HG03175 (cell line): ENCODE measurements at regions not wholly inside any gene's neighbourhood (a gene's known extent, or its start where the extent isn't known, plus 50 kb on each side); places are given as distances from the start of the nearest gene placed in this dataset.
"Not testable (repeated sequence)": the region's sequence is repeated elsewhere in the genome, so short reads cannot be mapped to it uniquely, and the experiment has no call there.

Experiments used
- ATAC-seq: cut with Tn5 transposase; IDR thresholded peaks from one replicate; pipeline ENCODE4 v1.9.1; 2021; ENCODE audit warnings: mild to moderate bottlenecking, moderate library complexity; ENCODE audit not compliant: unreplicated experiment

DNA sequence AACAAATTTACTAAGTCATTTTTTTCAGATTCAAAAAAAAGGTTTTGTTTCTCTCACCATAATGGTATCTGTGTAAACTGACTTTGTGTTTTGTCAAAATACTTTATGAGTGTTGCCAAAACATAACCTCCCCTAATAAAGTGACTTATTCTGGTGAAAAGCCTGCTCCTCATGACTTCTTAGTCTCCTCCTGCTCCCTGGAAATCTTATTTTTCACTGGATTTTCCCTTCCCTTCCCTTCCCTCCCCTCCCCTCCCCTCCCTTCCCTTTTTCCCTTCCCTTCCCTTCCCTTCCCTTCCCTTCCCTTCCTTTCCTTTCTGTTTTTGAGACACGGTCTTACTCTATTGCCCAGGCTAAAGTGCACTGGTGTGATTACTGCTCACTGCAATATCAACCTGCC is 650.1 kb upstream of the GHITM start:
- ATAC-seq: no peak

DNA sequence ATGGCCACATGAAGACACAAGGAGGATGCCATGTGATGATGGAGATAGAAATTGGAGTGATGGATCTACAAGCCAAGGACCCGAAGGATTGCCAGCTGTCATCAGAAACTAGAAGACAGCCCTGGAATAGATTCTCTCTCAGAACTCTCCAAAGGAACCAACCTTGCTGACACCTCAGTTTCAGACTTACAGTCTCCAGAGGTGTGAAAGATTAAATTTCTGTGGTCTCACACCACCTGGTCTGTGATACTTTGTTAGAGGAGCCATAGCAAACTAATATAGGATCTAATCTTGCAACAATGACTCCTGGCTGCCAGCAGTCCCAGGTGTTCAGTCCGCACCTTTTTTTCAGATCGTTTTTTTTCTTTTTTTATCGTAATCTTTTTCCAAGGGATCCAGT is 647.3 kb upstream of the GHITM start:
- no peak for ATAC-seq

DNA sequence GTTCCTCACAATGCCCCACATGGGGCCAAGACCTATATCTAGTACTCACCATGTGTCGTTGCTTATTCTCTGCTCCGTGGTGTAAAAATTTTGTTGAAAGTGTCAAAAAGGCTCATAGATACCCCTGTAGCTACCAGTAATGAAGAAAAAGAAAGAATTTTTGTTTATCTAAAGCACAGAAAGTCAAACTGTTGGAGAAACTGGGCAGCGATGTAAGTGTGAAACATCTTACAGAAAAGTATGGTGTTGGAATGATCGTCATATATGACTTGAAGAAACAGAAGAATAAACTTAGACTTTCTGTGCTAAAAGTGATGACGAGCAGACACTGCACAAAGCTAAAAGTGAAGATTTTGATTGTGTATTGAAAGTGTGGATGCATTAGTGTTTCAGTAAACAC is 626.6 kb upstream of the GHITM start:
- no peak for ATAC-seq

DNA sequence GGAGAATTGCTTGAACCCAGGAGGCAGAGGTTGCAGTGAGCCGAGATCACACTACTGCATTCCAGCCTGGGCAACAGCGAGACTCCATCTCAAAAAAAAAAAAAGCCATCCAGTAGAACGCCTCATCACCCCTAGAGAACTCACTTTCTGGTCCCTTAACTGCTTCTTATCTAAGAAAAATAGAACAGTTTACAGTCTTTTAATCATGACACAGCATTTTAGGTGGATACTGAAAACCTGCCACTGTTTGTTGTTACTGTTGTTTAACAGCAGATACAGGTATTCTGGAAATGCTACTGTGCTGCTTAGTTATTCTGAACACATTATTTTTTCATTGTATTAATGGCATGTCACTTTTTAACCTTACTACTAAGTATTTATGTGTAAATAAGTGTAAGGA is 624.3 kb upstream of the GHITM start:
- ATAC-seq: no peak

DNA sequence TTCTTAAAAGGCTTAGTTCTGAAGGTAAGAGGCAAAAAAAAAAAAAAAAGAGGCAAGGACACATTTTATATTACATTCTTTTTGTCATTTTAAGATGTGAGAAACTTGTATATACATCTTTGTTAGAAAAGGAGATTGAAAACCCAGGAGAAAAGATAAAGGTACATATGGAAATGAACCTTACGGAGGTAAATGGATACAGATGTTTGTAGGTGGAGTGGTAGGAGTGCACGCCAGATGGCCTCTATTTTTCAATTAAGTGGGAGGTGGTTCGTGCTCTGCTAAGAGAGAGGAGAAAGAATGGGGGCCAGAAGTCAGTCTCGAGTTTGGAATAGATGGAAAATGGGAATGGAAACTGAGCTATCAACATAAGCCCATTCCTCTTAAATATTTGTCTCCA is 622.5 kb upstream of the GHITM start:
- ATAC-seq: no peak

DNA sequence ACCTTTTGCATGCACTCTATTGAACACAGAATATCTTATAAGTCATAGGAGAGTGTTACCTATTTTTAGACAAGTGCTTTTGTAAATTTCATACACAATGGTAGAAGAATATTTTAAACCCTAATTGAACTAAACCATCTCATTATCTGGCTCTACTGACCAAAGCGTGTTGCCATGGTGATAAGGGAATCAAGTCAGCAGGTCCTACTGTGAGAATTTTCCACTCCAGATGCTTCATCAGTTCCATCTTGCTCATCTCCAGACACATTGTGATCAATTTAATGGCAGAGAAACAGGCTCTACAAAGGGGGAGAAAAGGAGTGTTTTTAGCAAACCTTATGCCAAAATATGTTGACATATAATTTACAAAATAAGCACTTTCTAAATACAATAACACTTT is 621.9 kb upstream of the GHITM start:
- ATAC-seq: no peak

DNA sequence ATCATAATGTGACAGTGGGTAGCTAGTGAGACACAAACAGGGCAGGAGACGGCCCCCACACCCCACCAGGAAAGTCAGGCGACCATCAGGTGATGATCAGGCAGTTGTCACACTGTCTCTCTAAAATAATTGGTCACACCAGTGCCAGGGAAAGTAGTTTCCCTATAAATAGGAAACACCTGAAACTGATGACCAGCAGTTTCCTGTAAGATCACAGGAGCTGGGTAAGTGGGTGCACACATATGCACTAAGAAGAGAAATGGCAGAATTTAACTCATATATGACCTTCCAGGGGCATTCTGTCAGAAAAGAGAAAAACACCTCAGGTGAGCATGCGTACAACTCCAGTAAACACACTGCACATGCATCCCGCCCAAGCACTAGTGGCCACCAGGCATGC is 620.5 kb upstream of the GHITM start:
- no peak for ATAC-seq

DNA sequence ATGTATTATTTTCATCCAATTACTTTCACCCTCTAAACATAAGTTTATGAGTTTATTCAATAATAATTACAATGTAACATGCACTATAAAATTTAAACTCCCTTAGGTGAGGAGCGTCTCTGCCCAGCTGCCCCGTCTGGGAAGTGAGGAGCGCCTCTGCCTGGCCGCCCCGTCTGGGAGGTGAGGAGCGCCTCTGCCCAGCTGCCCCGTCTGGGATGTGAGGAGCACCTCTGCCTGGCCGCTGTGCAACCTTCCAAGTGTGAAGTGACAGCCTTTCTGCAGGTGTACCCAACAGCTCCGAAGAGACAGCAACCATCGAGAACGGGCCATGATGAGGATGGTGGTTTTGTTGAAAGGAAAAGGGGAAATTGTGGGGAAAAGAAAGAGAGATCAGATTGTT is 618.9 kb upstream of the GHITM start:
- not testable (repeated sequence) for ATAC-seq

DNA sequence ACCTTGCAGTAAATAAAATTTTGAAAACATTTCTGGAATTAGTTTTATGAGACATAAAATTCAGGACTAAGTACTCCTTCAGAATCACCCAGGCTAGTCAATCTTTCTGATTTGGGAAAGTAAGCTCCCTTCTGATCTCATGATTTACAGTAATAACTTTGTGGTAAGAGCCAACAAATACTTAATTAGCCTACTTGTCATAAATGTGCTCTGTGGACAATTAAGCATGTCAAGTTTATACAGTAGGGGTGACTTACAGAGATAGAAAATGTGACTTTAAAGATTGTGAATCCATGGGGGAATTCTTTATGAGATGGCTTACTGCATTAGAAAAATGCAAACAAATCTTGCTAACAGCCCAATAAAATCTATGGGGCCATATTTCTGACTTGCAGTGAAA is 616.9 kb upstream of the GHITM start:
- no peak for ATAC-seq

DNA sequence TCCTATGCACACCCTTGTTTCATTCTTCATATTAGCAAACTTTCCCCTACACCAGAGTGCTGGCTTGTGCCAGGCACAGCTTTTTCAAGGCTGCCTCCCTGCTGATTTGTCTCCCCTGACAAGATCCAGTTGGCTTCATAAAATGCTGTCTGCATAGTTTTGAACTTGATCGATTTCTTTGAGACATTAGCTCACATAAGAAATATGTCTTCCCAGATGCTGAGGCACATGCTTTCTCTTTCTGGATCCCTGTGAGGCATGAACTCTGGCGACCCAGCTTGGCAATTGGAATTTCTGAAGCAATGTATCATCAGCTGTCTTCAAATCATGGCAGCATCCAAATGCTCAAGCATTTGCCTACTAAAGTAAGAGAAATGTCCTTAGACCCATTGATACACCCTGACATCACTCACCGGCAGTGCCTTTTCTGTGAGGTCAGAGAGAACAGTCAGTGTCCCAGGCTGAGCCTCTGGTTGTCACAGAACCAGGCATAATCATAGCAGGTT is 616.4 kb upstream of the GHITM start:
- no peak for ATAC-seq

DNA sequence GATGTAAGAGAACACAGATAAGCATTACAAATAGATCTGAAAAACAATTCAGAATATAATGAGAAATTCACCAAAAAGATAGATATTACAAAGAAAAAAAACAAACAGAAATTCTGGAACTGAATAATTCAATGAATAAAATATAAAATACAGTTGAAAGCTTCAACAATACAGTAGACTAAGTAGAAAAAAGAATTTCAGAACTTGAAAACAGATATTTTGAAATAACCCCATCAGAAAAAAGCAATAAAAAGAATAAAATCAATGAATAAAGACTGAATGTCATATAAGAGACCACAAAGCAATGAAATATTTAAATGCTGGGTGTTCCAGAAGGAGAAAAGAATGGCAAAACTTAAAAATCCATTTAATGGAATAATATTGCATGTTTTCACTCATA is 611.4 kb upstream of the GHITM start:
- ATAC-seq: no peak

DNA sequence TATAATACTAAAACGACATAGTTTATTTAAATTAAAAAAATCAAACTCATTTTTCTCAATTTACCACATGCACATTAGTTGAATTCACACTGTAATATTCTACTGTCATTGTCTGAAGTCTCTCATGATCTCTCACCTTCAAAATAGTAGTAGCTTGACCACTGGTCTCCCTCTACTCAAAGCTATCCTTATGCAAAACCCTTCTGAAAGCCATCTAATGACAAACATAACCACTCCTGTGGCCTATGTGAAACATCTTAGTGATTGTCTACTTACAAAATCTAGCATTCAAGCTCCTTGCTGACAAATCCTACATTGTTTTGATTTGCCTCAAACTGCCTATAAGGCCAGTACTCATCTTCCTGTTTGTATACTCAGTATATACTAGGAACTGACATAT is 606.0 kb upstream of the GHITM start:
- peak; percentile 42 for ATAC-seq

DNA sequence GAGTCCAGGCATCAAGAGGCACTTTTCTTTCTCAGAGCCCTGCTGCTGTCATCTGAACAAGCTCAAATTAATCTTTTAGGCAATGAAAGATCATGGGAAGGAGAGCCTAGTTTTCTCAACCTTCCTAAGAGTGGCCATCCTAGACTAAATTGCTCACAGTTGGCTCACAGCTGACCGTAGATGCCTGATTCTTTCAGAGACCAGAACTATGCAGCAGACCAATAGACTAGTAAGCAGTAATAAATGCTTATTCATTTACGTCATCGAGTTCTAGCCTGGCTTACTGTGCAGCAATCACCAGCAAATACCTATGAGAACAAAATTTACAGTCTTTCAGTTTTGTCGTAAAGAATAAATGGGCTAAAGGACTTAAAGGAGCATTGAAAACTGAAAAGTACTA is 602.9 kb upstream of the GHITM start:
- no peak for ATAC-seq

DNA sequence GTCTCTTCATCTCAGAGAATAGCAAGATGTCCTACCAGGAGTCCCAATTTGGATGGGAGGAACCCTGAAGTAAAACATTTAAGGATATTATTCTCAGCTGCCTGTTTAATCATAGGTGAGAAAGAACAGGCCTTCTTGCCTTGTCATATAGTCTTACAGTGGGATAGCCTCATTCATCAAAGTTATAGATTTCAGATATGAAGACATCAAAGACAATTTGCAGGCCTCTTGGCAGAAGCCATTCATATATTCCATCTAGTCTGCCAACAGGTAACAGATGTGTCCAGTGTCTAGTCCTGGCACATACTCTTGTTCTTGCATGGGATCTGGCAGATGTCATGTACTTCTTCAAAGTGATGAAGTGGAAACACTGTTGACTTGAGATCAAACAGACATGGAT is 601.3 kb upstream of the GHITM start:
- ATAC-seq: no peak

DNA sequence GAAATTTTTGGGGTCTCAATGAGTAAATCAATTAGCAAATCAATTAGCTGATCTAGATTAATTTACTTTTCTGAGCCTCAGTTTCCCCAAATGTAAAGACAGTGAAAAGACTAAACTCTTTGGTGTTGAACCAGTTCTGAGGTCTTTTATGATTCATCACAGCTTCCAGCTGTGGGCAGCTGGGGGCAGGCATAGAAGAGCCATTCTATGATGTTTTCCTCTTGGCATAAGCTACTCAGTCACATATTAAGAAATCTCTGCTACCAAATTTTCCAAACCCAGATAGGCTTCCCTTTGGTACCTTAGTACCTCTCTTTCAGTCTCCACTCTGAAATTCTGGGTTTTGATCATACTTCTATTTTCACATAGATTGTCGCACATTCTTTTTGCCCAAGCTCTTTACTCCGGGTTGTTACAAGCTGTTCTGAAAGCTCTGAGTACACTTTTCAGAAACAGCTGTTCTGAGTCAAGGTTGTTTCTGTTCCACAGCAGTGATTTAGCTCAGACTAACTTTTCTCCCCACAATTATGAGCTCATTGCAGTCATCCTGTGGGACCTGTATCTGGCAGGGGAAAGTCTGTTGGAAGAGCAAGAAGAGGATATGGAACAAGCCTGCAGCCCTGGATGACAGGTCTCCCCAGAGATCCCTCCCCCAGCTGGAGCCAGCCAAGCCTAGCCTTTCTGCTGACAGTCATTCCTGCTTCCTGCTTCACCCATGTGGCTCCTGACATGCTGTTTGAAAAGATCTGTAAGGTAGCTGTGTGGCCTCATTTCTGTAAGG is 599.6 kb upstream of the GHITM start:
- ATAC-seq: peak; percentile 48

DNA sequence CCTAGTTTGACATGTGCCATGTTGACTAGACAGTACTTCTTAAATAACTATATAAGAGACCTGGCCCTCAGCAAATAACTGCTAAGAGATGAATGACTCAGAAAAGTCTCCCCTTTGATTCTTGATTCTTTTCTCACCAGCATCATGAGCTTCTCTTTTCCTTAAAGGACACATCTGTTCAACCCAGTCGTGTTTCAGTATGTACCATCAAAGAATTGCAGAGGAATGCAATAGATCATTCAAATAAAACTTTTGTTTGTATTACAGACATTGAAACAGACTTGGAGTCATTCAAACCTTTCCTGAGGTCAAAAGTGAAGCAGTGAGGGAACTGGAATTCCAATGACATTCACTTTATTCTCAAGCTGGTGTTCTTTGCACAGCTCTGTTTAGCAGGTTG is 598.3 kb upstream of the GHITM start:
- ATAC-seq: no peak

DNA sequence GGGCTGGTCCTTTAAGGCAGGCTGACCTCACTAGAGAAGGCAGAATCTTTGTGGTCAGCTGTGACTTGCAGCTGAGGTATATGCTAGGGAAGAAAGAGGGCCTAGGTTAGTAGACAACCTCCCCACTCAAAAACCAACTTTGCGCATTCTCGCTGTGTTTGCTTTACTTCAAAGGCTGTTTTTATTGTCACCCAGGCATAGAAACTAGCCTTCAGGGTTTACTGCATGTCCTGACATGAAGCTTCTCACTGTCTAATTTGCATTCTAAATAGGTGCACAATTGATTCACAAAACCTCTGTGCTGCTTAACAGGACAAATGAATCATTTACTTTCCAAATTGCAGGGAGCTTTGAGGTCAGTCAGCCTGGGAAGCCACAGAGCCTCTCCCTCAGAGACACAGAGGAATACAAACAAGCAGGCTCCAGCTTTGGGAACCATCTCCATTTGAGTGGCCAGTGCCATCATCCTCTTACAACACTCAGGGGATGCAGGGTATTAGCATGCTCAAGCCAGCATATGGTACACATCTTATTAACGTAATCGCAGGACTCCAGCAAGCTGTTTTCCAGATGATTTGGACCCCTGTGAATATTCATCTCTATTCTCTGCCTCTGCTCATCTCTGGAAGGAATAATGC is 596.4 kb upstream of the GHITM start:
- ATAC-seq: peak; percentile 57

DNA sequence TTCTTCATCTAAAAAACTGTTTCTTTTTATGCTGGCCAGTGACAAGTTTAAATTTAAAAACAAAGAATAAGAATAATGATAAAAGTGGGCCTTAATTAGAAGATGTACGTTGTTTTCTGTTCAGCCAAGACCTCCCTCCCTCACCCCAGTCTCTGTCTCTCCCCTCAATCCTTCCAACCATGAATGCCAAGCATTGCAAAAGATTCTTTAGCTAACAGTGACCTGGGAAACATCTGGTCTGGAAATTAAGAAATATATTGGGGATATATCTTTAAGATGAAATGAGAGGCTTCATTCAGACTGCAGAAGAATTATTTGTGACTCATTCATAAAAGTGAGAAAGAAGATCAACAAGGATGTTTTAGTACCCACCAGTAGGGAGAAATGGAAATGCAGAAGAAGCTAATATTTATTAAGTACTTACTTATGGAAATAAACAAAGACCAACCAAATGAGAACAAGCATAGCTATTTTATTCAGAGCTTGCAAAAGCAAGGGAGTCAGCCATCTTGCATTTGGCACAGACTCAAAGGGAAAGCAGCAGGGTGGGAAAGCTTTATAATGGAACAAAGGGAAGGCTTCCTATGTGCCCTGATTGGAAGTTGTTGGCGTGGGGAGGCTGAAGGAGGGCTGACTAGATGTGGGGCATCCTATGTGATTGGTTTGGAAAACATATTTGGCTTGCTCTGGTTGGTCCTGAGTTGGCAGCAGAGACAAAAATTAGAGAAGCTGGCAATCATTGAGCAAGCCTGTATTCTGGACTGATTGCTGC is 595.4 kb upstream of the GHITM start:
- ATAC-seq: no peak

DNA sequence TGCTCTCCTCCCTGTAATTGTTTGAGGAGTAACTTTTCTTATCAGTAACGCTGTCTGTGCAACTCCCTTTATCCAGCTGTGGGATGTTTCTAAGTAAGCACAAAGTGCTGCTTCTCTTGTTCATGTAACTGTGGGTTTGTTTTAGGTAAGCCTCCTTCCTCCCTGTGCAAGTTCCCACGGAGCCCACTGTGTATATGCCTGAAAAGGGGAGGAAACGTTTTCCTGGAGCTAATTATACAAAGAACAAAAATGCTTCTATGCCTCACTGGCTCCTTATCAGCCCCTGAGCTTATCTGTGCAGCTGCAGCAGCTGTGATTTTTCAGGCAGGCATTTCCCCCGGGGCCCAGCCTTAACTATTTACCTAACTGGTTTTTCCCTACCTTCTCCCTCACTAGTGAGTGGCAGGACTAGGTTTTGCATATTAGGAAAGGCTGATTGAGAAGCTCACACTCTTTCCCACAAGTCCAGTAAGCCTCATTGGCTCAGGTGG is 593.4 kb upstream of the GHITM start:
- no peak for ATAC-seq

DNA sequence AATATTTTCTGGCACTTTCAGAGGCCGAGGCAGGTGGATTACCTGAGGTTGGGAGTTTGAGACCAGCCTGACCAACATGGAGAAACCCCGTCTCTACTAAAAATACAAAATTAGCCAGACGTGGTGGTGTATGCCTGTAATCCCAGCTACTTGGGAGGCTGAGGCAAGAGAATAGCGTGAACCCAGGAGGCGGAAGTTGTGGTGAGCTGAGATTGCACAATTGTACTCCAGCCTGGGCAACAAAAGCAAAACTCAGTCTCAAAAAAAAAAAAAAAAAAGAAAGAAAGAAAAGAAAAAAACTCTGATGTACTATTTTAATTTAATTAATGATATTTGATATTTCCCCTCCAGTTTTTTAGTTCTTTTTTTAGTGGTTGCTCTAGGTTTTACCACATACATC is 588.1 kb upstream of the GHITM start:
- not testable (repeated sequence) for ATAC-seq

DNA sequence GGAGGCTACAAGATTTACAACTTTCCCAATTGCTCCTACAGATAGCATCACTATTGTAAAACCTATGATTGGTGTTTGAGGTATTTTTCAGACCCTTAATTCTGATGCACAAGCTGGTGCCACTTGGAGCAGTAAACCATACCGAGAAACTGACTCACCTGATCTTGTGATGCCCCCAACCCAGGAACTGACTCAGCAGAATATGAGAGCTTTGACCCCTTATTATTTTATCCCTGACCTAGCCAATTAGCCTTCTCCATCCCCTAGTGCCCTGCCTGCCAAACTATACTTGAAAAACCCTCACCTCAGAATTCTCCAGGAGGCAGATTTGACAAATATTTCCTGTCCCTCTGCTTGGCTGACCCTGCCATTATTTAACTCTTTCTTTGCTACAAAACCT is 585.9 kb upstream of the GHITM start:
- ATAC-seq: no peak

DNA sequence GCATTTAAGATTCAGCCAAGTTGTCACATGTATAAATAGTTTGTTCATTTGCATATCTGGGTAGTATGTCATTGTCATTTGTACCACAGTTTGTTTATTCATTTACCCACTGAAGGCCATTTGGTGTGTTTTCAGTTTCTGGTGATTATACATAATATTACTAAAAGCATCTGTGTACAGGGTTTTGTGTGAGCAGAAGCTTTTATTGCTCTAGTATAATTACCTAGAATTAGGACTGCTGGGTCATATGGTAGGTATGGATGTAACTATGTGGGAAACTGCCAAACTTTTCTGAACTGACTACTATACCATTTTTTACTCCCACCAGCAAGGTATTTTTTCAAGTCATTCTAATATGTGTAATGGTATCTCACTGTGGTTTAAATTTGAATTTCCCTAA is 584.0 kb upstream of the GHITM start:
- ATAC-seq: peak; percentile 89
